Stomach (tissue), 8 donors: ENCODE measurements at regions not wholly inside any gene's neighbourhood (a gene's known extent, or its start where the extent isn't known, plus 50 kb on each side); places are given as distances from the start of the nearest gene placed in this dataset.

Experiments used
- DNase-seq, 2 donors: peaks; one replicate each; pipeline versions ENCODE4 v3.0.0 to v3.0.0-alpha.2; 2013 to 2019
- H3K27ac ChIP-seq, 5 donors: fragments of 200-600 bp in 4 of 5; sonication (generic) in 4 of 5; one replicate each; pipeline ENCODE4 v1.5.1; 2013 to 2019; ENCODE audit warnings: mild to moderate bottlenecking in 1 of 5, moderate library complexity in 1 of 5
- H3K27me3 ChIP-seq, 3 donors: fragments of 200-600 bp; sonication (generic); one replicate each; pipeline ENCODE4 v1.5.1; 2017 to 2019; ENCODE audit warnings: mixed run types in 1 of 3
- H3K36me3 ChIP-seq, 4 donors: fragments of 200-600 bp; sonication (generic); 1 replicate in 3 of 4; 2 replicates in 1 of 4; pipeline ENCODE4 v1.5.1; 2016 to 2019
- H3K4me1 ChIP-seq, 4 donors: fragments of 200-600 bp; sonication (generic); one replicate each; pipeline ENCODE4 v1.5.1; 2016 to 2019
- H3K4me3 ChIP-seq, 4 donors: fragments of 200-600 bp; sonication (generic) in 3 of 4; one replicate each; pipeline ENCODE4 v1.5.1; 2016 to 2019; ENCODE audit warnings: mild to moderate bottlenecking in 1 of 4
- H3K9me3 ChIP-seq, 4 donors: fragments of 200-600 bp; sonication (generic); one replicate each; pipeline ENCODE4 v1.5.1; 2016 to 2019
- EP300 ChIP-seq: sonication (generic); formaldehyde crosslinking; IDR thresholded peaks from one replicate; pipeline ENCODE4 v1.6.1; 2017; ENCODE audit warnings: antibody characterized with exemption
- POLR2A ChIP-seq, 4 donors: fragments of 450-650 bp; IDR thresholded peaks; one replicate each; pipeline ENCODE4 v1.6.1; 2016; ENCODE audit warnings: antibody characterized with exemption in 4 of 4, control low read depth in 2 of 4, mild to moderate bottlenecking in 1 of 4, moderate library complexity in 1 of 4
- POLR2AphosphoS5 ChIP-seq, 3 donors: sonication (generic); formaldehyde crosslinking; IDR thresholded peaks; one replicate each; pipeline ENCODE4 v1.6.1; 2016; ENCODE audit warnings: antibody characterized with exemption in 3 of 3
- WGBS, 5 donors: extraction: QIAGEN DNeasy Blood & Tissue Kit in 3 of 5; methylation state at CpG; one replicate each; pipeline versions ENCODE4 v1.1.5 to v1.1.7; 2013 to 2018; 5-methylcytosine and 5-hydroxymethylcytosine counted together
- intact Hi-C: fragments of 100-400 bp; cut with DNase I; formaldehyde crosslinking; loops from one replicate; pipeline ENCODE4 v1.15.1; 2023; ENCODE audit warnings: low total_unique reads
- TF ChIP-seq, protein P1 (sequence below), 7 experiments: fragments of 450-650 bp in 4 of 7; fragments of 200-600 bp in 3 of 7; sonication (generic) in 3 of 7; IDR thresholded peaks; one replicate each; pipeline ENCODE4 v1.5.1; 2016 to 2019; ENCODE audit warnings: antibody characterized with exemption in 7 of 7, control low read depth in 2 of 7, mild to moderate bottlenecking in 1 of 7
- donor health status: healthy with polysubstance abuse.
- donor health status: Bipolar disorder and iron deficiency.
- donor health status: healthy.

DNA sequence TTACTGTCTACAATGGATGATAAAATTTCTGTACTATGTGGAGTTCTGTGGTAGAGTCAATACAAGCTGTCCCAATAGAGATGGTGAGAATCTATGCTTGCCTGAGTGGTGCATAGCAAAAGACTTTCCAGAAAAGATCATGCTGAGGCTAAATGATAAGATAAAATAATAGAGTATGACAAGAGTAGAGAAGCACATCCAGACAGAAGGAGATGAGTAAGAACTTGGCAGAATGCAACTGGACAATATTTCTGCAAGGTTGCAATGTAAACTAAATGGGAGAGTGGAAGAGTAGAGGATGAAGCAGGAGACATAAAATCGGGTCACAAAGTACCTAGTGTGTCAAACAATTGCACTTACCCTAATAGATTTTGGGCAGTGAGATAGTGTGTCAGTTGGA is 347.6 kb downstream of the MDFIC start:
- Histone ChIP-seq H3K9me3 (no peaks in the 10 kb centered on the region), H3K27ac (no peak overlapping the region), H3K4me3 (no peak overlapping the region), H3K4me1 (no peaks in the 10 kb centered on the region), H3K27me3 (no peaks in the 10 kb centered on the region), H3K36me3 (no peaks in the 10 kb centered on the region)
- no peak for DNase-seq
- TF ChIP-seq, protein P1, sequence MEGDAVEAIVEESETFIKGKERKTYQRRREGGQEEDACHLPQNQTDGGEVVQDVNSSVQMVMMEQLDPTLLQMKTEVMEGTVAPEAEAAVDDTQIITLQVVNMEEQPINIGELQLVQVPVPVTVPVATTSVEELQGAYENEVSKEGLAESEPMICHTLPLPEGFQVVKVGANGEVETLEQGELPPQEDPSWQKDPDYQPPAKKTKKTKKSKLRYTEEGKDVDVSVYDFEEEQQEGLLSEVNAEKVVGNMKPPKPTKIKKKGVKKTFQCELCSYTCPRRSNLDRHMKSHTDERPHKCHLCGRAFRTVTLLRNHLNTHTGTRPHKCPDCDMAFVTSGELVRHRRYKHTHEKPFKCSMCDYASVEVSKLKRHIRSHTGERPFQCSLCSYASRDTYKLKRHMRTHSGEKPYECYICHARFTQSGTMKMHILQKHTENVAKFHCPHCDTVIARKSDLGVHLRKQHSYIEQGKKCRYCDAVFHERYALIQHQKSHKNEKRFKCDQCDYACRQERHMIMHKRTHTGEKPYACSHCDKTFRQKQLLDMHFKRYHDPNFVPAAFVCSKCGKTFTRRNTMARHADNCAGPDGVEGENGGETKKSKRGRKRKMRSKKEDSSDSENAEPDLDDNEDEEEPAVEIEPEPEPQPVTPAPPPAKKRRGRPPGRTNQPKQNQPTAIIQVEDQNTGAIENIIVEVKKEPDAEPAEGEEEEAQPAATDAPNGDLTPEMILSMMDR (IDR thresholded peaks at IDR 0.05): no peak
- WGBS, 5 donors: 38 to 77% (median 63%) methylated on average over 1 of the region's 1 CpG
- intact Hi-C loops: no loop called here

GRCh38 chr7:115267503-115267902 is 345.6 kb downstream of the MDFIC start:
- no peaks in the 10 kb centered on the region for H3K9me3 ChIP-seq
- no peak overlapping the region for H3K4me3 ChIP-seq
- H3K36me3 ChIP-seq: no peaks in the 10 kb centered on the region
- TF ChIP-seq EP300 (no peak), POLR2AphosphoS5 (IDR thresholded peaks at IDR 0.05) (no peak), POLR2A (IDR thresholded peaks at IDR 0.05) (no peak)
- TF ChIP-seq, protein P1 (IDR thresholded peaks at IDR 0.05): no peak
- DNase-seq: no peak
- H3K4me1 ChIP-seq: no peaks in the 10 kb centered on the region
- intact Hi-C loops: no loop called here
- no peak overlapping the region for H3K27ac ChIP-seq
- H3K27me3 ChIP-seq: no peaks in the 10 kb centered on the region

DNA sequence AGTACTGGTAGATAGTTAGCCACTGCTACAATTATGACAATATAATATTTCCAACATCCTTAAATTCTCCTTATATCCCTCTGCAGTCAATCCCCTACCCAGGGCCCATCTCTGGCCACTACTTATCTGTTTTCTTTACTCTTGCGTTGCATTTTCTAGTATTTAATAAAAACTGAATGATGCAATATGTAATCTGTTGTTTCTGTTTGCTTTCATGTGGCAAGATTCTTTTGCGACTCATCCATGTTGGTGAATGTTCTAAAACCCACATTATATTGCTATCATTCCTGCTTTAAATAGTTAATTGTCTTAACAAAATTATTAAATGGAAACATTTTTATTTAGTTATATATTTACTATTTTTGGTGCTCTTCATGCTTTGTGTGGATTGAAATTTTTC is 338.5 kb downstream of the MDFIC start:
- H3K27ac ChIP-seq: no peak overlapping the region
- no peaks in the 10 kb centered on the region for H3K27me3 ChIP-seq
- no peaks in the 10 kb centered on the region for H3K4me1 ChIP-seq
- no peaks in the 10 kb centered on the region for H3K36me3 ChIP-seq
- WGBS, 5 donors: 83 to 89% (median 84%) methylated on average over 2 of the region's 2 CpGs
- intact Hi-C loops: no loop called here
- TF ChIP-seq POLR2AphosphoS5 (IDR thresholded peaks at IDR 0.05): no peak
- TF ChIP-seq EP300: no peak
- TF ChIP-seq, protein P1 (IDR thresholded peaks at IDR 0.05): no peak
- no peak for TF ChIP-seq POLR2A (IDR thresholded peaks at IDR 0.05)
- no peaks in the 10 kb centered on the region for H3K9me3 ChIP-seq
- no peak for DNase-seq
- H3K4me3 ChIP-seq: no peak overlapping the region

DNA sequence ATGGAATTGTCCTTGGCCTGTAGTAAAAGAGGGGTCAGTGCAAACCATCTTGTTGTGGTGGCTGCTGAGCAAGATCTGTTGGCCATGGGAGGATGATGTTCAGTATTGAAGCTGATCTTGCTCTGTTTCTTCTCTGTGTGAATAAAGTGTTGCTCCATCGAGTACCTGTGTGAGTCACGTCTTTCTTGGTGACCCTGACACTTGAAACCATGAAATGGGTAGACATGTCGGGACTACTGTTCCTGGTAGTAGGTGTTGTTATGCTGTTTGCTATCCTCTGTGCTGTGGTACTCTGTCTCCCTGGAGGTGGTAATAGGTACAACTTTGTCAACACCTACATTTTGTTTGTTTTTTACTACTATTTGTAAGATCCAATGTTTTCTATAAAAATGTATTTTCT is 330.6 kb downstream of the MDFIC start:
- Histone ChIP-seq H3K4me3 (no peak overlapping the region), H3K27me3 (no peaks in the 10 kb centered on the region), H3K9me3 (no peaks in the 10 kb centered on the region), H3K4me1 (no peaks in the 10 kb centered on the region), H3K36me3 (no peaks in the 10 kb centered on the region), H3K27ac (no peak overlapping the region)
- intact Hi-C loops: no loop called here
- WGBS, 5 donors: 90 to 100% (median 94%) methylated on average over 3 of the region's 3 CpGs
- no peak for DNase-seq
- no peak for TF ChIP-seq EP300
- TF ChIP-seq, protein P1 (IDR thresholded peaks at IDR 0.05): no peak
- no peak for TF ChIP-seq POLR2AphosphoS5 (IDR thresholded peaks at IDR 0.05)
- no peak for TF ChIP-seq POLR2A (IDR thresholded peaks at IDR 0.05)

GRCh38 chr7:115249080-115249479 is 327.2 kb downstream of the MDFIC start:
- H3K4me1 ChIP-seq: no peaks in the 10 kb centered on the region
- no peak for DNase-seq
- 48 to 65% (median 59%) methylated on average over 1 of the region's 1 CpG for WGBS, 5 donors
- no peak overlapping the region for H3K4me3 ChIP-seq
- no peaks in the 10 kb centered on the region for H3K27me3 ChIP-seq
- TF ChIP-seq, protein P1 (IDR thresholded peaks at IDR 0.05): no peak
- TF ChIP-seq POLR2AphosphoS5 (IDR thresholded peaks at IDR 0.05) (no peak), POLR2A (IDR thresholded peaks at IDR 0.05) (no peak), EP300 (no peak)
- no peaks in the 10 kb centered on the region for H3K9me3 ChIP-seq
- intact Hi-C loops: no loop called here
- H3K27ac ChIP-seq: no peak overlapping the region
- no peaks in the 10 kb centered on the region for H3K36me3 ChIP-seq
